WTC11 (cell line): ENCODE measurements at regions not wholly inside any gene's neighbourhood (a gene's known extent, or its start where the extent isn't known, plus 50 kb on each side); places are given as distances from the start of the nearest gene placed in this dataset.

Source experiments
- ATAC-seq: fragments of 200-7000 bp; cut with Tn5 transposase; 2 replicates; pipeline ENCODE4 v1.10.0; 2021; ENCODE audit warnings: mild to moderate bottlenecking, moderate library complexity
- CTCF ChIA-PET: fragments of 300-600 bp; sonication (Branson Sonifier 250); formaldehyde crosslinking; loops from one replicate; lab custom pipeline; 2021; ENCODE audit warnings: antibody characterized with exemption; lab: Charles Lee
- POLR2A ChIA-PET: fragments of 350-600 bp; sonication (Branson Sonifier 250); formaldehyde crosslinking; loops from one replicate; lab custom pipeline; 2021; ENCODE audit warnings: antibody characterized with exemption; lab: Charles Lee
- DNase-seq: peaks from one replicate; pipeline ENCODE4 v3.0.0; 2021; ENCODE audit warnings: low spot score
- H3K27ac Mint-ChIP-seq: 2 replicates; pipeline ENCODE4 v1.8.0; 2021; ENCODE audit warnings: mixed read lengths
- H3K27me3 Mint-ChIP-seq: 2 replicates; pipeline ENCODE4 v1.8.0; 2021; ENCODE audit warnings: low read depth, mild to moderate bottlenecking, moderate library complexity, mixed read lengths
- H3K36me3 Mint-ChIP-seq: 2 replicates; pipeline ENCODE4 v1.8.0; 2021; ENCODE audit warnings: mixed read lengths
- H3K4me1 Mint-ChIP-seq: 2 replicates; pipeline ENCODE4 v1.8.0; 2022; ENCODE audit warnings: mixed read lengths
- H3K4me3 Mint-ChIP-seq: 2 replicates; pipeline ENCODE4 v1.8.0; 2021; ENCODE audit warnings: mild to moderate bottlenecking, moderate library complexity, mixed read lengths
- H3K9me3 Mint-ChIP-seq: 2 replicates; pipeline ENCODE4 v1.8.0; 2021; ENCODE audit warnings: mixed read lengths
- AFF4 ChIP-seq: sonication (generic); formaldehyde crosslinking; IDR thresholded peaks from 2 replicates; pipeline ENCODE4 v1.8.1; 2023; ENCODE audit warnings: mild to moderate bottlenecking, missing genetic modification reagents, borderline replicate concordance
- E2F4 ChIP-seq: sonication (generic); formaldehyde crosslinking; IDR thresholded peaks from 2 replicates; pipeline ENCODE4 v1.8.1; 2022; ENCODE audit warnings: low read depth, mild to moderate bottlenecking, moderate library complexity, missing genetic modification reagents, borderline replicate concordance
- HMGXB4 ChIP-seq: sonication (generic); formaldehyde crosslinking; IDR thresholded peaks from 2 replicates; pipeline ENCODE4 v1.8.1; 2023; ENCODE audit warnings: mild to moderate bottlenecking, moderate library complexity, missing genetic modification reagents
- NR3C1 ChIP-seq: sonication (generic); formaldehyde crosslinking; conservative IDR thresholded peaks from 2 replicates; pipeline ENCODE4 v1.8.1; 2023; ENCODE audit warnings: low read depth, mild to moderate bottlenecking, missing genetic modification reagents
- USF2 ChIP-seq: sonication (generic); formaldehyde crosslinking; IDR thresholded peaks from 2 replicates; pipeline ENCODE4 v1.8.1; 2023; ENCODE audit warnings: mild to moderate bottlenecking, missing genetic modification reagents, moderate library complexity
- ZNF219 ChIP-seq: sonication (generic); formaldehyde crosslinking; IDR thresholded peaks from 2 replicates; pipeline ENCODE4 v1.8.0; 2023; ENCODE audit warnings: missing genetic modification reagents, mild to moderate bottlenecking, borderline replicate concordance
- ZNF263 ChIP-seq: sonication (generic); formaldehyde crosslinking; IDR thresholded peaks from 2 replicates; pipeline ENCODE4 v1.8.1; 2022; ENCODE audit warnings: low read depth, mild to moderate bottlenecking, moderate library complexity, missing genetic modification reagents
- TF ChIP-seq, protein P1 (sequence below): sonication (generic); formaldehyde crosslinking; conservative IDR thresholded peaks from 2 replicates; pipeline ENCODE4 v1.8.1; 2023; ENCODE audit warnings: mild to moderate bottlenecking, low read depth, missing genetic modification reagents, moderate library complexity
- TF ChIP-seq, protein P2 (sequence below): sonication (generic); formaldehyde crosslinking; IDR thresholded peaks from 2 replicates; pipeline ENCODE4 v1.8.1; 2023; ENCODE audit warnings: mild to moderate bottlenecking, missing genetic modification reagents

- TF ChIP-seq, protein P1, sequence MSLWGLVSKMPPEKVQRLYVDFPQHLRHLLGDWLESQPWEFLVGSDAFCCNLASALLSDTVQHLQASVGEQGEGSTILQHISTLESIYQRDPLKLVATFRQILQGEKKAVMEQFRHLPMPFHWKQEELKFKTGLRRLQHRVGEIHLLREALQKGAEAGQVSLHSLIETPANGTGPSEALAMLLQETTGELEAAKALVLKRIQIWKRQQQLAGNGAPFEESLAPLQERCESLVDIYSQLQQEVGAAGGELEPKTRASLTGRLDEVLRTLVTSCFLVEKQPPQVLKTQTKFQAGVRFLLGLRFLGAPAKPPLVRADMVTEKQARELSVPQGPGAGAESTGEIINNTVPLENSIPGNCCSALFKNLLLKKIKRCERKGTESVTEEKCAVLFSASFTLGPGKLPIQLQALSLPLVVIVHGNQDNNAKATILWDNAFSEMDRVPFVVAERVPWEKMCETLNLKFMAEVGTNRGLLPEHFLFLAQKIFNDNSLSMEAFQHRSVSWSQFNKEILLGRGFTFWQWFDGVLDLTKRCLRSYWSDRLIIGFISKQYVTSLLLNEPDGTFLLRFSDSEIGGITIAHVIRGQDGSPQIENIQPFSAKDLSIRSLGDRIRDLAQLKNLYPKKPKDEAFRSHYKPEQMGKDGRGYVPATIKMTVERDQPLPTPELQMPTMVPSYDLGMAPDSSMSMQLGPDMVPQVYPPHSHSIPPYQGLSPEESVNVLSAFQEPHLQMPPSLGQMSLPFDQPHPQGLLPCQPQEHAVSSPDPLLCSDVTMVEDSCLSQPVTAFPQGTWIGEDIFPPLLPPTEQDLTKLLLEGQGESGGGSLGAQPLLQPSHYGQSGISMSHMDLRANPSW (CRISPR knock-in tag): no peak
- no peak for TF ChIP-seq E2F4 (CRISPR knock-in tag)
- no peak for TF ChIP-seq HMGXB4
- no peak for TF ChIP-seq NR3C1 (CRISPR knock-in tag)
- no peak for TF ChIP-seq ZNF263 (CRISPR knock-in tag)
- TF ChIP-seq, protein P2, sequence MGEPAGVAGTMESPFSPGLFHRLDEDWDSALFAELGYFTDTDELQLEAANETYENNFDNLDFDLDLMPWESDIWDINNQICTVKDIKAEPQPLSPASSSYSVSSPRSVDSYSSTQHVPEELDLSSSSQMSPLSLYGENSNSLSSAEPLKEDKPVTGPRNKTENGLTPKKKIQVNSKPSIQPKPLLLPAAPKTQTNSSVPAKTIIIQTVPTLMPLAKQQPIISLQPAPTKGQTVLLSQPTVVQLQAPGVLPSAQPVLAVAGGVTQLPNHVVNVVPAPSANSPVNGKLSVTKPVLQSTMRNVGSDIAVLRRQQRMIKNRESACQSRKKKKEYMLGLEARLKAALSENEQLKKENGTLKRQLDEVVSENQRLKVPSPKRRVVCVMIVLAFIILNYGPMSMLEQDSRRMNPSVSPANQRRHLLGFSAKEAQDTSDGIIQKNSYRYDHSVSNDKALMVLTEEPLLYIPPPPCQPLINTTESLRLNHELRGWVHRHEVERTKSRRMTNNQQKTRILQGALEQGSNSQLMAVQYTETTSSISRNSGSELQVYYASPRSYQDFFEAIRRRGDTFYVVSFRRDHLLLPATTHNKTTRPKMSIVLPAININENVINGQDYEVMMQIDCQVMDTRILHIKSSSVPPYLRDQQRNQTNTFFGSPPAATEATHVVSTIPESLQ: no peak
Observed at GRCh38 chr12:131345521-131346436, 365.1 kb upstream of the SFSWAP start (continued).

DNA sequence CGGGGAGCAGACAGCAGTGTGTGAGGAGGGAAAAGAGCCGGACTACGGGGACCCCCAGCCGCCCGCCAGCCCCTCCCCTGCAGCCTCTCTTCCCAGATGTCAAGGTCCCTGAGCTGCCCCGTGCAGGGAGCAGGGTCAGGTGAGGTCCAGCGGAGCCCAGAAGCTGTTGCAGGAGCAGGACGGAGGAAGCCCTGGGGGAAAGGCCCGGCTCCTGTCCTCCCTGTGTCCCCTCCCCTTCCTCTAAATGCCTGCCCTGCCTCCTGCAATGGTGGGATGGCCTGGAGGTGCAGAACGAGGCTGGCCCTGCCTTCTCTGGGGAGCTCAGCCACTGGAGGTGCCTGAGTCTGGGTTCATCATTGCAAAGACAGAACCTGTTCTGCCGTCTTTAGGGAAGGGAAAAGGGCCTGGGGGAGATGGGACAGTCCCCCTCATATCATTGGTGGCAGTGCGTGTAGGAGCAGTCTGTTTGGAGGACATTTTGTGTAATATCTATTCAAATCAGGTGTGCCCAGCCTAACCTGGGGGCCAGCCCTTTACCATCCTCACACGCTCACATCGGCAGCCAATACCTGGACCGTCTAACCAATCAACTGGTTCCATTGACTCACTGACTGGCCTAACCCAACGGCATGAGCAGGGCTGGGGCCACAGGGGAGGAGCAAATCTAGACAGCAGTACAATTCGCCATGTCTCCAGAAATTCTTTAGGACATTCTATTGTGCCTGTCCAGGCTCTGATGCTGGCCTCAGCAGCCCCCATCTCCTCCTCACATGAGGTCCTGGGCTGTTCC, 364.1 kb upstream of the SFSWAP start:
- DNase-seq: no peak
- peaks cover 7% of the 10 kb centered on the region for H3K9me3 Mint-ChIP-seq
- H3K27ac Mint-ChIP-seq: no peak overlapping the region
- H3K4me3 Mint-ChIP-seq: no peak overlapping the region
- H3K27me3 Mint-ChIP-seq: no peaks in the 10 kb centered on the region; the same call in 1 of the 2 replicates
- peaks cover 37% of the 10 kb centered on the region for H3K4me1 Mint-ChIP-seq
- ATAC-seq: peak; percentile 28
- ChIA-PET CTCF (no interaction called here), POLR2A (no interaction called here)
- no peak for TF ChIP-seq AFF4 (CRISPR knock-in tag)
- no peak for TF ChIP-seq USF2 (CRISPR knock-in tag)
- TF ChIP-seq ZNF219 (CRISPR knock-in tag): no peak
- TF ChIP-seq, protein P1 (CRISPR knock-in tag): no peak
- peaks cover 3% of the 10 kb centered on the region for H3K36me3 Mint-ChIP-seq
